Neural crest cell (in vitro differentiated cells): ENCODE measurements at regions not wholly inside any gene's neighbourhood (a gene's known extent, or its start where the extent isn't known, plus 50 kb on each side); places are given as distances from the start of the nearest gene placed in this dataset.

ENCODE experiments used
- DNase-seq: peaks from one replicate; pipeline ENCODE4 v3.0.0; 2021; ENCODE audit warnings: low read depth, mixed read lengths, low spot score
- H3K27ac Mint-ChIP-seq: one replicate; pipeline ENCODE4 v1.8.0; 2021; ENCODE audit warnings: mild to moderate bottlenecking, mixed read lengths; ENCODE audit not compliant: unreplicated experiment
- H3K27me3 Mint-ChIP-seq: 2 replicates; pipeline ENCODE4 v1.8.0; 2021; ENCODE audit warnings: low read depth, mild to moderate bottlenecking, mixed read lengths
- H3K36me3 Mint-ChIP-seq: 2 replicates; pipeline ENCODE4 v1.8.0; 2021; ENCODE audit warnings: low read depth, mild to moderate bottlenecking, mixed read lengths
- H3K4me1 Mint-ChIP-seq: 2 replicates; pipeline ENCODE4 v1.8.0; 2021; ENCODE audit warnings: mixed read lengths
- H3K4me3 Mint-ChIP-seq: one replicate; pipeline ENCODE4 v1.8.0; 2021; ENCODE audit warnings: mild to moderate bottlenecking, mixed read lengths
- H3K9me3 Mint-ChIP-seq: 2 replicates; pipeline ENCODE4 v1.8.0; 2021; ENCODE audit warnings: mixed read lengths
- CTCF ChIP-seq: fragments of 200-600 bp; sonication (generic); conservative IDR thresholded peaks from 2 replicates; pipeline ENCODE4 v1.5.0; 2021; ENCODE audit warnings: antibody characterized with exemption, mild to moderate bottlenecking

- Mint-ChIP-seq H3K4me1 (no peaks in the 10 kb centered on the region), H3K27me3 (peaks cover 5% of the 10 kb centered on the region), H3K9me3 (peaks cover 24% of the 10 kb centered on the region), H3K4me3 (no peak overlapping the region), H3K36me3 (peaks cover 20% of the 10 kb centered on the region), H3K27ac (no peak overlapping the region)
- DNase-seq = no peak
- TF ChIP-seq CTCF = no peak
Measured at GRCh38 chr3:120544361-120544760, 51.8 kb upstream of the NDUFB4 start.

GRCh38 chr3:120536642-120537041 lies 59.5 kb upstream of the NDUFB4 start:
- Mint-ChIP-seq H3K36me3 (peaks cover 20% of the 10 kb centered on the region), H3K4me1 (no peaks in the 10 kb centered on the region), H3K9me3 (peaks cover 31% of the 10 kb centered on the region), H3K27me3 (peaks cover 3% of the 10 kb centered on the region), H3K4me3 (no peak overlapping the region), H3K27ac (no peak overlapping the region)
- no peak for DNase-seq
- TF ChIP-seq CTCF = no peak

GRCh38 chr3:120532969-120533368 lies 63.2 kb upstream of the NDUFB4 start:
- DNase-seq = no peak
- H3K9me3 Mint-ChIP-seq = peaks cover 5% of the 10 kb centered on the region
- no peak overlapping the region for H3K4me3 Mint-ChIP-seq
- peaks cover 9% of the 10 kb centered on the region for H3K4me1 Mint-ChIP-seq
- no peaks in the 10 kb centered on the region for H3K27me3 Mint-ChIP-seq
- TF ChIP-seq CTCF = no peak
- H3K27ac Mint-ChIP-seq = no peak overlapping the region
- no peaks in the 10 kb centered on the region for H3K36me3 Mint-ChIP-seq

- DNase-seq = no peak
- no peaks in the 10 kb centered on the region for H3K27me3 Mint-ChIP-seq
- peaks cover 10% of the 10 kb centered on the region for H3K4me1 Mint-ChIP-seq
- H3K36me3 Mint-ChIP-seq = no peaks in the 10 kb centered on the region
- no peak overlapping the region for H3K4me3 Mint-ChIP-seq
- no peak overlapping the region for H3K27ac Mint-ChIP-seq
- no peak for TF ChIP-seq CTCF
- H3K9me3 Mint-ChIP-seq = peaks cover under 1% of the 10 kb centered on the region
Measured at GRCh38 chr3:120528163-120528562, 68.0 kb upstream of the NDUFB4 start.

GRCh38 chr3:120526011-120526870 lies 69.9 kb upstream of the NDUFB4 start:
- Mint-ChIP-seq H3K4me3 (no peak overlapping the region), H3K9me3 (no peaks in the 10 kb centered on the region), H3K27ac (no peak overlapping the region), H3K27me3 (no peaks in the 10 kb centered on the region), H3K4me1 (peaks cover 10% of the 10 kb centered on the region), H3K36me3 (no peaks in the 10 kb centered on the region)
- no peak for DNase-seq
- no peak for TF ChIP-seq CTCF
